ENCODE measurements at regions not wholly inside any gene's neighbourhood (a gene's known extent, or its start where the extent isn't known, plus 50 kb on each side); places are given as distances from the start of the nearest gene placed in this dataset.
"Not testable (repeated sequence)": the region's sequence is repeated elsewhere in the genome, so short reads cannot be mapped to it uniquely, and the experiment has no call there.

GRCh38 chr1:193402977-193403376 lies 216.6 kb upstream of the B3GALT2 start:
- no peak for DNase-seq

GRCh38 chr1:193402037-193402436 lies 215.6 kb upstream of the B3GALT2 start:
- no peak for DNase-seq

- no peak for DNase-seq
Measured at GRCh38 chr1:193394336-193394735, 207.9 kb upstream of the B3GALT2 start.

GRCh38 chr1:193392686-193393085 lies 206.3 kb upstream of the B3GALT2 start:
- DNase-seq = no peak

GRCh38 chr1:193388683-193389082 lies 202.3 kb upstream of the B3GALT2 start:
- no peak for DNase-seq

GRCh38 chr1:193388165-193388564 lies 201.8 kb upstream of the B3GALT2 start:
- no peak for DNase-seq

- DNase-seq = no peak
Measured at GRCh38 chr1:193387406-193387805, 201.0 kb upstream of the B3GALT2 start.

- DNase-seq = not testable (repeated sequence)
Measured at GRCh38 chr1:193378451-193378850, 192.0 kb upstream of the B3GALT2 start.

GRCh38 chr1:193377472-193377871 lies 191.1 kb upstream of the B3GALT2 start:
- DNase-seq = no peak

- DNase-seq = no peak
Measured at GRCh38 chr1:193372553-193372952, 186.1 kb upstream of the B3GALT2 start.

GRCh38 chr1:193368302-193368701 lies 181.9 kb upstream of the B3GALT2 start:
- DNase-seq = no peak

- DNase-seq = no peak
Measured at GRCh38 chr1:193367863-193368262, 181.4 kb upstream of the B3GALT2 start.

- no peak for DNase-seq
Measured at GRCh38 chr1:193366764-193367507, 180.5 kb upstream of the B3GALT2 start.

GRCh38 chr1:193365966-193366365 lies 179.6 kb upstream of the B3GALT2 start:
- DNase-seq = no peak

GRCh38 chr1:193359631-193360030 lies 173.2 kb upstream of the B3GALT2 start:
- DNase-seq = no peak

GRCh38 chr1:193358419-193358818 lies 172.0 kb upstream of the B3GALT2 start:
- DNase-seq = no peak

GRCh38 chr1:193356249-193356648 lies 169.8 kb upstream of the B3GALT2 start:
- DNase-seq = no peak

- DNase-seq = no peak
Measured at GRCh38 chr1:193355626-193356025, 169.2 kb upstream of the B3GALT2 start.

GRCh38 chr1:193355178-193355577 lies 168.8 kb upstream of the B3GALT2 start:
- no peak for DNase-seq

GRCh38 chr1:193348769-193349535 lies 162.5 kb upstream of the B3GALT2 start:
- no peak for DNase-seq

- DNase-seq = no peak
Measured at GRCh38 chr1:193348091-193348768, 161.8 kb upstream of the B3GALT2 start.

GRCh38 chr1:193346085-193346484 lies 159.7 kb upstream of the B3GALT2 start:
- DNase-seq = no peak

GRCh38 chr1:193342811-193343210 lies 156.4 kb upstream of the B3GALT2 start:
- DNase-seq = no peak

- DNase-seq = no peak
Measured at GRCh38 chr1:193340331-193340730, 153.9 kb upstream of the B3GALT2 start.
